Tibial nerve (tissue), 4 donors: ENCODE measurements at regions not wholly inside any gene's neighbourhood (a gene's known extent, or its start where the extent isn't known, plus 50 kb on each side); places are given as distances from the start of the nearest gene placed in this dataset.
"Not testable (repeated sequence)": the region's sequence is repeated elsewhere in the genome, so short reads cannot be mapped to it uniquely, and the experiment has no call there.

Experiments
- DNase-seq, 2 donors: peaks; one replicate each; pipeline ENCODE4 v3.0.0-alpha.2; 2019; ENCODE audit warnings: low spot score in 2 of 2
- H3K27ac ChIP-seq, 4 donors: fragments of 200-600 bp; sonication (generic) in 3 of 4; one replicate each; pipeline ENCODE4 v1.5.1; 2017 to 2019; ENCODE audit warnings: mild to moderate bottlenecking in 1 of 4
- H3K27me3 ChIP-seq, 2 donors: fragments of 200-600 bp; sonication (generic) in 1 of 2; one replicate each; pipeline versions ENCODE4 v1.5.1 to v1.6.0; 2017 to 2019
- H3K36me3 ChIP-seq, 3 donors: fragments of 200-600 bp; sonication (generic); one replicate each; pipeline ENCODE4 v1.5.1; 2018 to 2019
- H3K4me1 ChIP-seq, 4 donors: fragments of 200-600 bp; sonication (generic) in 3 of 4; one replicate each; pipeline ENCODE4 v1.5.1; 2017 to 2019
- H3K4me3 ChIP-seq, 4 donors: fragments of 200-600 bp; sonication (generic) in 3 of 4; one replicate each; pipeline ENCODE4 v1.5.1; 2017 to 2019; ENCODE audit warnings: mild to moderate bottlenecking in 1 of 4, moderate library complexity in 1 of 4
- H3K9me3 ChIP-seq, 4 donors: fragments of 200-600 bp; sonication (generic) in 3 of 4; one replicate each; pipeline ENCODE4 v1.5.1; 2017 to 2019
- EP300 ChIP-seq, 2 donors: sonication (generic); formaldehyde crosslinking; IDR thresholded peaks; one replicate each; pipeline ENCODE4 v1.6.1; 2017; ENCODE audit warnings: antibody characterized with exemption in 2 of 2, mild to moderate bottlenecking in 1 of 2
- POLR2A ChIP-seq, 2 donors: fragments of 450-650 bp; IDR thresholded peaks; one replicate each; pipeline ENCODE4 v1.6.1; 2017; ENCODE audit warnings: antibody characterized with exemption in 2 of 2, mild to moderate bottlenecking in 2 of 2, moderate library complexity in 2 of 2
- WGBS, 2 donors: methylation state at CpG; one replicate each; pipeline ENCODE4 v1.1.5; 2018; 5-methylcytosine and 5-hydroxymethylcytosine counted together
- TF ChIP-seq, protein P1 (sequence below), 5 experiments: fragments of 200-600 bp in 3 of 5; fragments of 450-650 bp in 2 of 5; sonication (generic) in 3 of 5; IDR thresholded peaks; one replicate each; pipeline ENCODE4 v1.5.1; 2016 to 2019; ENCODE audit warnings: antibody characterized with exemption in 5 of 5, mild to moderate bottlenecking in 3 of 5, moderate library complexity in 2 of 5

DNA sequence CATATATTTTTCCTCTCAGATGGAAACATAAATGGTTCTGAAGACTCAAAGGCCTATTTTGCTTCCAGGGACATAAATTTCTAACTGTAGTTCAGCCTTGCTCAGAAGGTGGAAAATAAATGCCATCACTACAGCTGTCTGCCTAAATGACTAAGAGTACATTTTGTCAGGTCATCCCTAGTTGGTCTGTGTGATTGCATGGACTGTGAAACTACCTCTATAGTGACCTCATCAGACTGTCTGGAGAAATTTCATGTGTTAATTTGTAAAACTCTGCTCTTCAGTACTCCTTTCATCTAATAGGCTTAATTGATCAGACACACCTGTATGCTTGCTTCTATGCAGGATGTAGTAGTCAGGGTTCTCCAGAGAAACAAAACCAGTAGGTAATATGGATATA lies 886.9 kb downstream of the AMY1C start:
- Histone ChIP-seq H3K4me3 (no peak overlapping the region), H3K27me3 (no peaks in the 10 kb centered on the region), H3K36me3 (no peaks in the 10 kb centered on the region), H3K27ac (no peak overlapping the region), H3K4me1 (no peaks in the 10 kb centered on the region), H3K9me3 (no peaks in the 10 kb centered on the region)
- DNase-seq = no peak
- TF ChIP-seq, protein P1, sequence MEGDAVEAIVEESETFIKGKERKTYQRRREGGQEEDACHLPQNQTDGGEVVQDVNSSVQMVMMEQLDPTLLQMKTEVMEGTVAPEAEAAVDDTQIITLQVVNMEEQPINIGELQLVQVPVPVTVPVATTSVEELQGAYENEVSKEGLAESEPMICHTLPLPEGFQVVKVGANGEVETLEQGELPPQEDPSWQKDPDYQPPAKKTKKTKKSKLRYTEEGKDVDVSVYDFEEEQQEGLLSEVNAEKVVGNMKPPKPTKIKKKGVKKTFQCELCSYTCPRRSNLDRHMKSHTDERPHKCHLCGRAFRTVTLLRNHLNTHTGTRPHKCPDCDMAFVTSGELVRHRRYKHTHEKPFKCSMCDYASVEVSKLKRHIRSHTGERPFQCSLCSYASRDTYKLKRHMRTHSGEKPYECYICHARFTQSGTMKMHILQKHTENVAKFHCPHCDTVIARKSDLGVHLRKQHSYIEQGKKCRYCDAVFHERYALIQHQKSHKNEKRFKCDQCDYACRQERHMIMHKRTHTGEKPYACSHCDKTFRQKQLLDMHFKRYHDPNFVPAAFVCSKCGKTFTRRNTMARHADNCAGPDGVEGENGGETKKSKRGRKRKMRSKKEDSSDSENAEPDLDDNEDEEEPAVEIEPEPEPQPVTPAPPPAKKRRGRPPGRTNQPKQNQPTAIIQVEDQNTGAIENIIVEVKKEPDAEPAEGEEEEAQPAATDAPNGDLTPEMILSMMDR (IDR thresholded peaks at IDR 0.05) = no peak
- no peak for TF ChIP-seq POLR2A (IDR thresholded peaks at IDR 0.05)

DNA sequence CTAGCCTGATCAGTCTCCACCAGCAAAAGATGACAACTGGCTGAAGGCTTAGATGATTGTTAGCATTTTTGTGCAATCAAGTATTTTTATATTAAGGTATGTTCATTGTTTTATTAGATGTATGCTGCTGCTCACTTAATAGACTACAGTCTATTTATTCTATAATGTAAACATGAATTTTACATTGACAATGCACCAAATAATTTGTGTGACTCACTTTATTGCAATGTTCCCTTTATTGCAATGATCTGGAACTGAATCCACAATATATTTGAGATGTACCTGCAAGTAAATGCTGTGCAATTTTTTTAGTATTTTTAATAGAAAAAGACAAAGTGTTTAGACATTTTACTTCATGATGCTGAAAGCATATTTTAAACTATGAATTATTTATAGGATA lies 896.5 kb downstream of the AMY1C start:
- H3K27ac ChIP-seq = no peak overlapping the region
- H3K36me3 ChIP-seq = no peaks in the 10 kb centered on the region
- no peaks in the 10 kb centered on the region for H3K4me1 ChIP-seq
- TF ChIP-seq, protein P1 (IDR thresholded peaks at IDR 0.05) = no peak
- no peak for TF ChIP-seq EP300 (IDR thresholded peaks at IDR 0.05)
- DNase-seq = no peak
- H3K9me3 ChIP-seq = no peaks in the 10 kb centered on the region
- no peak overlapping the region for H3K4me3 ChIP-seq
- H3K27me3 ChIP-seq = no peaks in the 10 kb centered on the region

DNA sequence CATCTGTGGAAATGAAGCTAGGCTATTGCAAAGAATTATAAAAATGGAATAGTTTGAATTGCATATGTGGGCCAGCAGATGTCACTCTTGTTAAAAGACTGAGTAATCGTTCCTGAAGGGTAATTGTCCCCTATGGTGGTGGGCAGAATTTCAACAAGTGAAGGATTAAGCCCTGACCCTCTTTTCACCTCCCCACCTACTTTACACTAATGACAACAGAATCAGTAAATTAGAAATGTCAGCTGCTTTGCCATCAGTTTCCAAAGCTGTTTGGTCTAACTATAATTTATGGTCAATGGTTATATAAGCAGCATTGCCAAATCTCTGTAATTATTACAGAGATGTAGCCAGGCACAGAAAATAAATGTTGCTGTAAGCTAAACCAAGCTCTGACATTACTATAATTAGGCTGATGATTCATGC lies 898.6 kb downstream of the AMY1C start:
- WGBS, 2 donors = 0 to 8% methylated on average over 1 of the region's 1 CpG
- Histone ChIP-seq H3K4me1 (no peaks in the 10 kb centered on the region), H3K4me3 (no peak overlapping the region), H3K27ac (no peak overlapping the region), H3K36me3 (no peaks in the 10 kb centered on the region), H3K27me3 (no peaks in the 10 kb centered on the region), H3K9me3 (no peaks in the 10 kb centered on the region)
- TF ChIP-seq, protein P1 (IDR thresholded peaks at IDR 0.05) = peak in 1 of 5 experiments; percentile 24
- TF ChIP-seq POLR2A (IDR thresholded peaks at IDR 0.05) (no peak), EP300 (IDR thresholded peaks at IDR 0.05) (no peak)
- no peak for DNase-seq

DNA sequence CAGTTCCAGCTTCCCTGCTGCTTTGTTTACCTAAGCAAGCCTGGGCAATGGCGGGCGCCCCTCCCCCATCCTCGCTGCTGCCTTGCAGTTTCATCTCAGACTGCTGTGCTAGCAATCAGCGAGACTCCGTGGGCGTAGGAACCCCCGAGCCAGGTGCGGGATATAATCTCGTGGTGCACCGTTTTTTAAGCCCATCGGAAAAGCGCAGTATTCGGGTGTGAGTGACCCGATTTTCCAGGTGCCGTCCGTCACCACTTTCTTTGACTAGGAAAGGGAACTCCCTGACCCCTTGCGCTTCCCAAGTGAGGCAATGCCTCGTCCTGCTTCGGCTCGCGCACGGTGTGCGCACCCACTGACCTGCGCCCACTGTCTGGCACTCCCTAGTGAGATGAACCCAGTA lies 914.7 kb downstream of the AMY1C start:
- 91 to 93% methylated on average over 24 of the region's 24 CpGs for WGBS, 2 donors
- not testable (repeated sequence) for H3K36me3 ChIP-seq, H3K4me3 ChIP-seq, H3K4me1 ChIP-seq, H3K27ac ChIP-seq, DNase-seq, H3K9me3 ChIP-seq, H3K27me3 ChIP-seq

DNA sequence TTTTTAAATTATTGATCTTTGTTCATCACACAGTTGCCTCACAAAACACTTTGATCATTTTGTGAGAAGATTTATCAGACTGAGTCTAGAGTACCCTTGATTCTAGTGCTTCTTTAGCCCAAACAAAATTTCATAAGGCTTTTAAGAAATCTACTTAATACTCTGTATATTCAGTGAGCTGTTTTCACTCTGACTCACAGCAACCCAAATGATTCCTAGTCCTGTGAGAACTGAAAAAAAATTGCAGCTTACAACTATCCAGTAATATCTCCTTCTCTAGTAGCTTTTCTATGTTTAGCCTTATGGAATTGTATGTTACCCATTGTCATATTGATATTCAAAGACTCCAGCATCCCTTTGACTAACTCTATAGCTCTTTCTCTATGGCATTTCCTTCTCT lies 915.6 kb downstream of the AMY1C start:
- no peaks in the 10 kb centered on the region for H3K36me3 ChIP-seq
- no peaks in the 10 kb centered on the region for H3K9me3 ChIP-seq
- TF ChIP-seq POLR2A (IDR thresholded peaks at IDR 0.05) (no peak), EP300 (IDR thresholded peaks at IDR 0.05) (no peak)
- TF ChIP-seq, protein P1 (IDR thresholded peaks at IDR 0.05) = no peak
- DNase-seq = no peak
- no peak overlapping the region for H3K27ac ChIP-seq
- no peaks in the 10 kb centered on the region for H3K4me1 ChIP-seq
- no peak overlapping the region for H3K4me3 ChIP-seq
- no peaks in the 10 kb centered on the region for H3K27me3 ChIP-seq

DNA sequence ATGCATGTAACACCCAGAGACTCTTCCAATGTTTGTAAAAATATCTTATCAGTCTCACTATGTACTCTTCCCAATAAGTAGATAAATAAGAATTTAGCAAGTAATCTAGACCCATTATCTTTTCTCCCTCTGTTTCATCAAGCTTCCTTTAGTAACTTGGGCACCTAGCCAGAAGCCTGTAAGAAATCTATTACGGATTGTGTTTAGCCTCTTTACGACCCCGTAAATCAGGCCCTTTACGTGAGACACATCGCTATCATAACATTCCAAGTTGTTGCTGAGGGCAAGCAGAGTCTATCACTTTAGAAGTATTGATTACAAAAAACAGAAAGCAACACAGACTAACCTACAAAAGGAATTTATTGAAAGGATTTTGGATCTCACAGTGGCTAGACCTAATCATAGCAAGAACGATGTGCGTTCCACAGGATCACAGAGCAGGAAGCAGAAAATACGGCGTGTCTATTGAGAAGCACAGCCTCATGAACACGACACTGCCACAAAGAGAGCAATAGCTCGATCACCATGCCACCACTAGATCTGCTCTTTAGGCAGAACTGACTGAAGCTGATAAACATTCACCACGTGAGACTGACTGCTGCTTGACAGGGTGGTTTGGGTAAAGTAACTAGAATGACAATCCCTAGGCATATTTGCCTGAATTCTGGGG lies 922.1 kb downstream of the AMY1C start:
- Histone ChIP-seq H3K27ac (no peak overlapping the region), H3K4me3 (no peak overlapping the region), H3K4me1 (no peaks in the 10 kb centered on the region), H3K9me3 (no peaks in the 10 kb centered on the region), H3K27me3 (no peaks in the 10 kb centered on the region), H3K36me3 (no peaks in the 10 kb centered on the region)
- no peak for DNase-seq
- TF ChIP-seq POLR2A (IDR thresholded peaks at IDR 0.05) (no peak), EP300 (IDR thresholded peaks at IDR 0.05) (no peak)
- TF ChIP-seq, protein P1 (IDR thresholded peaks at IDR 0.05) = no peak
- WGBS, 2 donors = 29 to 36% methylated on average over 12 of the region's 12 CpGs
